Limb (tissue), 2 donors: ENCODE measurements at regions not wholly inside any gene's neighbourhood (a gene's known extent, or its start where the extent isn't known, plus 50 kb on each side); places are given as distances from the start of the nearest gene placed in this dataset.
A peak's percentile ranks its signal among the peaks of the same experiment; 100 is the strongest.

Experiments
- DNase-seq, 2 donors: peaks; one replicate each; pipeline ENCODE4 v3.0.0-alpha.2; 2016; ENCODE audit errors: extremely low spot score in 2 of 2

GRCh38 chr15:27671819-27672437, 427.2 kb downstream of the OCA2 start:
- DNase-seq: peak in 1 of 2 donors; percentile 38

GRCh38 chr15:27670486-27671209, 428.5 kb downstream of the OCA2 start:
- DNase-seq: no peak

GRCh38 chr15:27669641-27670040, 429.5 kb downstream of the OCA2 start:
- no peak for DNase-seq

DNA sequence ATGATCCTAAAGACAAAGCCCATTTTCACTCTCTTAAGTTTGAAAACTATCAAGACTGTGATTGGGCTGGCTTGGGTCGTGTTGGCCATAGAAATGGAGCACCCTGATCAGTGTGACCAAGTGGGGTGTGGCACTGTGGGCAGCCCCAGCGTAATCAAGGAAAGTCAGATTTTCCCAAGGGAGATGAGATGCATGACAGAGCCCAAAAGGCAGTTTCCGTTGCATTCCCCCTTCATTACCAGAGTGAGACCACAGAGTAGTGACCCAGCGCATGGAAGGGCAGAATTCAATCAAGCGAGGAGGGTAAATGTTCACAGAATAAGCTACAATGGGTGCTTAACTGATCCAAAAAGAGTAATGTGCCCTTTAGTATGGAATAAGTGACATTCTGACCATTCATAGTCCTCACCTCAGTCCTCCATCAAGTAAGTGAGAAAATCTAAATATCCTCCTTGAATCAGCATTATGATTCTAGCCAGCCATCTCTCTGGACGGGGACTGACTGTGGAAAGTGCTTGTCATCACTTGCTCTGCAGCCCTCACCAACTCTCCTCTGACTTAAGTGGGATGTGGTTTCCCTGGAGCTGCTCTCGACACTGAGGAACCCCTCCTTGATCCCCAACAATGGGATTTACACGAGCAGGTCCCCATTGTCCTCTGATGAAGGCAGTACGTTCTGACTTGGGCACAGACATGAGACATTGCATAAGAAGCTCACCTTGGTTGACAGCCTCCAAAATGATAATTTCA, 430.5 kb downstream of the OCA2 start:
- no peak for DNase-seq

GRCh38 chr15:27665002-27665401, 434.1 kb downstream of the OCA2 start:
- no peak for DNase-seq

- DNase-seq: no peak
Observed at GRCh38 chr15:27662892-27663291, 436.2 kb downstream of the OCA2 start.

DNA sequence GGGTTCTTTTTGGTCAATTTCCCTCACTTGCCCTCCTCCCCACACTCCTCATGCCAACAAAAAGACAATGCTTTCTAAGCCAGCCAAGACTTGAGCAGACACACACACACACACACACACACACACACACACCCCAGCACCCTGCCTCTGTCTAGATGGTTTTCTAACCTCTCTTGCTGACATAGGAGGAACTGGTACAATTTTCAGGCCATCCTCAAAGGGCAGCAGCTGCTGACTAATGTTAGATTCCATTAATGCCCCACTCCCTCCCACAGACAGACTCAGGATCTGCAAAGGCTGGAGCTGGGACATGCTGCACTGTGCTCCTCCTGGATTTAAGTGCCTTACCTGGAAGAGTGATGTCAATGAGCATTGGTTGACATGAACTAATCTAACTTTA, 438.4 kb downstream of the OCA2 start:
- DNase-seq: no peak

- no peak for DNase-seq
Observed at GRCh38 chr15:27656296-27656987, 442.7 kb downstream of the OCA2 start.

- DNase-seq: no peak
Observed at GRCh38 chr15:27655056-27655455, 444.1 kb downstream of the OCA2 start.

- DNase-seq: no peak
Observed at GRCh38 chr15:27650244-27650643, 448.9 kb downstream of the OCA2 start.

DNA sequence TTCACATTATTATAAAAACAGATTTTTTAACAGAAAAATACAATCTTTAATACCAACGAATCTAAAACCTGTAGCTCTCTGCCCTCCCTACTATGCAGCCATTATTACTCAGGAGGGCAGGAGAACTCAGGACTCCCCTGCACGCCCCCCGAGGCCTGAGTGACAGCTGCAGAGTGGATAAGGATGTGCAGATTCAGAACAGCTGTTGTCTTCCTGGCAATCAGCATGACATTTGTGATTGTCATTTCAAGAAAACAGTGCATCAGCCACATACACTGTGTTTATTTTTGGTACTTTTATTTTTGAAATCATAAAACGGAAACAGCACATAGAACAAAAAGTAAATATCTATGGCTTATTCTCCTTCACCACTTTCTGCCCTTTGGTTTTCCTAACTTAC, 450.8 kb downstream of the OCA2 start:
- peak in 1 of 2 donors; percentile 8 for DNase-seq

GRCh38 chr15:27646531-27646930, 452.6 kb downstream of the OCA2 start:
- DNase-seq: no peak

GRCh38 chr15:27645672-27646071, 453.4 kb downstream of the OCA2 start:
- no peak for DNase-seq

- DNase-seq: no peak
Observed at GRCh38 chr15:27642981-27643380, 456.1 kb downstream of the OCA2 start.

DNA sequence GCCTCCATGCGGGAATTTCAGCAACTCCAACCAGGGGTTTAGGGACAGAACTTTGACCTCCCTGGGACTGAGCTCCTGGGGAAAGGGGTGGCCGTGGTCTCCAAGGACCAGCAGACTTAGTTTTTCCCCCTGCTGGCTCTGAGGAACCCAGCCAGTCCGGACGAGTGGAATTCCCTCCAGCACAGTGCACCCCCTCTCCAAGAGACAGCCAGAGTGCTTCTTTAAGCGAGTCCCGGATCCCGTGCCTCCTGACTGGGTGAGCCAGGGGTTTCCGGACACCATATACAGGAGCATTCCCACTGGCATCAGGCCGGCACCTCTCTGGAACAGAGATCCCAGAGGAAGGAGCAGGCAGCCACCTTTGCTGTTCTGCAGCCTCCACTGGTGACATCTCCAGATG, 459.5 kb downstream of the OCA2 start:
- DNase-seq: no peak

- no peak for DNase-seq
Observed at GRCh38 chr15:27638958-27639357, 460.2 kb downstream of the OCA2 start.

DNA sequence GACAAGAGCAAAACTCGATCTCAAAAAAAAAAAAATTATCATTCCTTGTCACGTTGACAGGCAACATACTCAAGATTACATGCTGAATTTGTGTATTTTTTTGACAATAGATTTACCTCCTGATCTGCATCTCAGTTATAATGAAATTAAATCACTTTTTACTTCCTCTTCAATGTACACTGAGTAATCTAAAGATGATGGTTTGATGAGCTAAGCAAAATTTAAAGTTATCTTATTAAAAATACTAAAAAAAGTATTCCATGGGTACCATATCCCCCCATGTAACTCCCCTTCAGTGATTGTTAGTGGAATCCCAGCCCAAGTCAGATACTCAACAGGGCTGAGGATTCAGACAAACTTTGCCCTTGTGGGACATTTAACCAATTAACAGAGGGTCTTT, 463.2 kb downstream of the OCA2 start:
- no peak for DNase-seq

GRCh38 chr15:27628486-27628885, 470.6 kb downstream of the OCA2 start:
- DNase-seq: no peak

DNA sequence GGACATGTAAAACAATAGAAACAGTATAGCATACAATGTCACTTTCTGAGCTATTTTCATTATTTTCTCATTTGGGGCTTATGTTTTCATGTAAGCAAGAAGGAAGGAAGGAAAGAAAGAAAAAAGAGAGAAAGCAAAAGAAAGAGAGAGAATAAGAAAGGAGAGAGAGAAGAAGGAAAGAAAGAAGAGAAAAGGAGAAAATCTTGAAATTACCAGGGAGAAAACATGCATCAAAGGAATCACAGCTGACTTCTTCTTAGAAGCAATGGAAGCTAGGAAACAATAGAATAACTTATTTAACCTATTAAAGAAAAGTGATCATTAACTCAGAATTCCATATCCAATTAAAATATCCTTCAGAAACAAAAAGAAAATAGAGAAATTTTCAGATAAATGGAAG, 471.5 kb downstream of the OCA2 start:
- DNase-seq: no peak

DNA sequence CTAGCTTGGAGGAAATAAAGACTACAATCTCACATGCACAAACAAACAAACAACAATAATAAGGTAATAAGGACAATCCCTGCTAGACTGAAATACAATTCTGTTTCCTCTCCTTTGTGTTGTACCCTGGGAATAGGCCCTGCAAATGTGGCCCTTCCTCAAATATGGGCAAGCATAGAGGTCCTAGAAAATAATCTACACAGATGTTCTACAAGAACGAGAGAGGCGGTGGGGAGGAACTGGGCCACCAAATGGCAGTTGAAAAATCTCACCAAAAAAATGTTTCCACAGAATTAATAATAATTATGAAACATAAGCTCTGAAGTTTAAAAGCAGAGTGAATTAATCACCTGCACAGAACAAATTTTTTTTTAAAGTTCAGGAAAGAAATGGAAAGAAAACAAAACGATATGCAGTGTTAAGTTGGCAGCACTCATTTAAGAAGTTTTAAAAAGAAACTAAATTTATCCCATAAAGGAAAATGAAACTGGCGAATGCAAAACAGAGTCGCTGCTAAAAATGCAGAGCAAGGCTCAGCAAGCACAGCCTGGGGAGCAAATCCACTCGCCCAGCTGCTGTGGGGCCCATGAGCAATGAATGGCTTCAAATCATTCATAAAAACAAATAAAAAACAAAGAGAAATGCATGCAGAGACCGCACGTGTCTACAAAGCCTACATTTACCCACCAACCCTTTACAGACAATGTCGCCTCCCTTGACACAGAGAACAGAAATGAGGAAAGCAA, 475.4 kb downstream of the OCA2 start:
- DNase-seq: no peak

GRCh38 chr15:27623149-27623548, 476.0 kb downstream of the OCA2 start:
- no peak for DNase-seq
